H1 (cell line): ENCODE measurements at regions not wholly inside any gene's neighbourhood (a gene's known extent, or its start where the extent isn't known, plus 50 kb on each side); places are given as distances from the start of the nearest gene placed in this dataset.

Experiments
- CTCF ChIA-PET: fragments of 300-600 bp; sonication (Branson Sonifier 250); formaldehyde crosslinking; loops from one replicate; lab custom pipeline; 2021; ENCODE audit not compliant: partially characterized antibody; lab: Charles Lee
- POLR2A ChIA-PET: fragments of 300-600 bp; sonication (Branson Sonifier 250); formaldehyde crosslinking; loops from one replicate; lab custom pipeline; 2021; ENCODE audit warnings: inconsistent platforms; ENCODE audit not compliant: partially characterized antibody; lab: Charles Lee
- DNase-seq, 2 experiments: peaks; one replicate each; pipeline versions ENCODE4 v3.0.0 to v3.0.0-alpha.2; 2010 to 2022; ENCODE audit warnings: low spot score in 2 of 2, low read depth in 1 of 2, mixed read lengths in 1 of 2
- FAIRE-seq: peaks from 2 replicates; lab custom pipeline; 2011; peaks lifted over from hg19 to GRCh38; lab: Jason Lieb, UNC
- H2AFZ ChIP-seq: 2 replicates; pipeline ENCODE4 v1.8.1; 2012; ENCODE audit warnings: low read length, inconsistent platforms
- H2AK5ac ChIP-seq: 2 replicates; pipeline ENCODE4 v1.6.1; 2013; ENCODE audit warnings: low read depth, low read length
- H2BK120ac ChIP-seq: replicated peaks from 2 replicates; pipeline ENCODE3; 2013; ENCODE audit warnings: low read depth, low read length, inconsistent platforms
- H2BK12ac ChIP-seq: 2 replicates; pipeline ENCODE4 v1.6.1; 2013; ENCODE audit warnings: low read depth, low read length
- H2BK15ac ChIP-seq: 2 replicates; pipeline ENCODE4 v1.6.1; 2013; ENCODE audit warnings: low read length
- H2BK20ac ChIP-seq: 2 replicates; pipeline ENCODE4 v1.6.1; 2013; ENCODE audit warnings: low read length
- H2BK5ac ChIP-seq: 2 replicates; pipeline ENCODE4 v1.6.1; 2013; ENCODE audit warnings: low read depth, low read length
- H3K14ac ChIP-seq: 2 replicates; pipeline ENCODE4 v1.6.1; 2013; ENCODE audit warnings: inconsistent platforms; ENCODE audit not compliant: insufficient read length
- H3K18ac ChIP-seq: 2 replicates; pipeline ENCODE4 v1.6.1; 2013; ENCODE audit warnings: low read length; ENCODE audit errors: extremely low read depth
- H3K23ac ChIP-seq: 2 replicates; pipeline ENCODE4 v1.6.1; 2013; ENCODE audit warnings: inconsistent platforms; ENCODE audit not compliant: insufficient read length
- H3K23me2 ChIP-seq: 2 replicates; pipeline ENCODE4 v1.6.1; 2013; ENCODE audit warnings: low read depth, low read length
- H3K27ac ChIP-seq: 2 replicates; pipeline ENCODE4 v1.6.1; 2011; ENCODE audit warnings: low read depth, low read length, inconsistent platforms
- H3K27me3 ChIP-seq, 4 experiments: replicated peaks in 1 of 4; 1 replicate in 1 of 4; 2 replicates in 3 of 4; pipeline versions ENCODE4 v1.6.1 to v1.8.1; 2011 to 2013; ENCODE audit warnings: low read length in 3 of 4, mild to moderate bottlenecking in 3 of 4, inconsistent platforms in 2 of 4, mixed read lengths in 2 of 4, moderate library complexity in 1 of 4; ENCODE audit not compliant: control insufficient read depth in 3 of 4, insufficient read depth in 3 of 4; ENCODE audit errors: extremely low read depth in 1 of 4
- H3K36me3 ChIP-seq, 4 experiments: 2 replicates each; pipeline versions ENCODE4 v1.6.1 to v1.8.1; 2011 to 2013; ENCODE audit warnings: mild to moderate bottlenecking in 4 of 4, low read length in 3 of 4, moderate library complexity in 2 of 4, control low read depth in 1 of 4, inconsistent platforms in 1 of 4; ENCODE audit not compliant: insufficient read depth in 4 of 4, control insufficient read depth in 2 of 4
- H3K4ac ChIP-seq: replicated peaks from 2 replicates; pipeline ENCODE3; 2013; ENCODE audit warnings: low read length, low read depth, mixed read lengths, inconsistent platforms; ENCODE audit not compliant: insufficient read length
- H3K4me1 ChIP-seq, 4 experiments: replicated peaks in 1 of 4; 1 replicate in 1 of 4; 2 replicates in 3 of 4; pipeline versions ENCODE4 v1.6.1 to v1.8.1; 2011 to 2013; ENCODE audit warnings: low read length in 3 of 4, inconsistent platforms in 2 of 4, mixed read lengths in 1 of 4; ENCODE audit not compliant: insufficient read depth in 4 of 4, control insufficient read depth in 3 of 4
- H3K4me2 ChIP-seq, 2 experiments: 2 replicates each; pipeline versions ENCODE4 v1.6.1 to v1.8.1; 2011 to 2013; ENCODE audit warnings: low read depth in 2 of 2, low read length in 2 of 2, control low read depth in 1 of 2, inconsistent platforms in 1 of 2, mild to moderate bottlenecking in 1 of 2; ENCODE audit not compliant: insufficient read depth in 1 of 2
- H3K4me3 ChIP-seq, 4 experiments: fragments of 200-600, 300-600 bp in 1 of 4; sonication (generic), shearing (Covaris generic), sonication (Bioruptor Twin) in 1 of 4; 2 replicates each; pipeline versions ENCODE4 v1.5.1 to v1.8.1; 2011 to 2016; ENCODE audit warnings: low read length in 4 of 4, low read depth in 3 of 4, control low read depth in 2 of 4, inconsistent platforms in 2 of 4, mild to moderate bottlenecking in 2 of 4, mixed read lengths in 1 of 4, moderate library complexity in 1 of 4; ENCODE audit not compliant: insufficient read depth in 2 of 4; ENCODE audit errors: extremely low read depth in 1 of 4
- H3K56ac ChIP-seq: replicated peaks from 2 replicates; pipeline ENCODE3; 2013; ENCODE audit warnings: low read depth, mild to moderate bottlenecking, mixed read lengths, low read length, inconsistent platforms; ENCODE audit not compliant: insufficient read length
- H3K79me1 ChIP-seq: 2 replicates; pipeline ENCODE4 v1.6.1; 2013; ENCODE audit warnings: low read depth, low read length, control low read depth
- H3K79me2 ChIP-seq, 2 experiments: 2 replicates each; pipeline versions ENCODE4 v1.6.1 to v1.8.1; 2012 to 2013; ENCODE audit warnings: low read length in 2 of 2, mild to moderate bottlenecking in 2 of 2, inconsistent platforms in 1 of 2; ENCODE audit not compliant: insufficient read depth in 2 of 2, control insufficient read depth in 1 of 2
- H3K9ac ChIP-seq, 4 experiments: replicated peaks in 1 of 4; 1 replicate in 1 of 4; 2 replicates in 3 of 4; pipeline versions ENCODE4 v1.6.1 to v1.8.1; 2011 to 2013; ENCODE audit warnings: low read depth in 3 of 4, low read length in 3 of 4, control low read depth in 2 of 4, mild to moderate bottlenecking in 2 of 4, moderate library complexity in 2 of 4, inconsistent platforms in 1 of 4; ENCODE audit errors: extremely low read depth in 1 of 4
- H3K9me3 ChIP-seq, 2 experiments: 2 replicates each; pipeline versions ENCODE4 v1.6.1 to v1.8.1; 2012 to 2013; ENCODE audit warnings: mild to moderate bottlenecking in 2 of 2, moderate library complexity in 2 of 2, control low read depth in 1 of 2, inconsistent platforms in 1 of 2, low read depth in 1 of 2, low read length in 1 of 2, mixed read lengths in 1 of 2; ENCODE audit not compliant: insufficient read depth in 2 of 2
- H4K20me1 ChIP-seq, 2 experiments: replicated peaks in 1 of 2; 2 replicates each; pipeline versions ENCODE3 to v1.8.1; 2011 to 2013; ENCODE audit warnings: inconsistent platforms in 2 of 2, low read length in 2 of 2, mild to moderate bottlenecking in 1 of 2; ENCODE audit not compliant: insufficient read depth in 2 of 2, control insufficient read depth in 1 of 2
- H4K5ac ChIP-seq: 2 replicates; pipeline ENCODE4 v1.6.1; 2013; ENCODE audit warnings: low read length, low read depth, mixed read lengths, inconsistent platforms; ENCODE audit not compliant: insufficient read length
- H4K8ac ChIP-seq: 2 replicates; pipeline ENCODE4 v1.8.0; 2013; ENCODE audit warnings: mild to moderate bottlenecking, moderate library complexity, low read length, inconsistent platforms; ENCODE audit not compliant: insufficient read depth; ENCODE audit errors: extremely low read depth
- H4K91ac ChIP-seq: replicated peaks from 2 replicates; pipeline ENCODE3; 2013; ENCODE audit warnings: low read length, mixed read lengths, inconsistent platforms; ENCODE audit not compliant: insufficient read length
- FOSL1 ChIP-seq: IDR thresholded peaks from 2 replicates; pipeline ENCODE4 v1.6.1; 2011; ENCODE audit warnings: mild to moderate bottlenecking, low read depth, low read length, moderate library complexity; ENCODE audit not compliant: insufficient read depth
- KDM1A ChIP-seq: fragments of 200-600, 300-600 bp; sonication (generic); IDR thresholded peaks from 2 replicates; pipeline ENCODE4 v1.7.1; 2016; ENCODE audit warnings: mild to moderate bottlenecking, low read length, borderline replicate concordance
- NRF1 ChIP-seq: IDR thresholded peaks from 2 replicates; pipeline ENCODE4 v1.6.1; 2011; ENCODE audit warnings: mild to moderate bottlenecking, low read depth, low read length, improper control_type of control experiment
- SAP30 ChIP-seq: fragments of 300-600 bp; sonication (generic); IDR thresholded peaks from 2 replicates; pipeline ENCODE4 v1.7.1; 2012; ENCODE audit warnings: low read length, moderate library complexity, mild to moderate bottlenecking, inconsistent platforms; ENCODE audit not compliant: insufficient read depth, insufficient replicate concordance
- SP1 ChIP-seq: IDR thresholded peaks from 2 replicates; pipeline ENCODE4 v1.6.1; 2011; ENCODE audit warnings: low read depth, low read length
- TBP ChIP-seq: IDR thresholded peaks from 2 replicates; pipeline ENCODE4 v1.6.1; 2011; ENCODE audit warnings: low read depth, low read length, improper control_type of control experiment
- WGBS, 2 experiments: shearing (Covaris generic) in 1 of 2; methylation state at CpG; one replicate each; pipeline versions ENCODE4 v1.1.6 to v1.1.7; 2013 to 2015; ENCODE audit warnings: low lambda C conversion rate in 2 of 2, mixed read lengths in 2 of 2, inconsistent platforms in 1 of 2, low coverage in 1 of 2, missing lambda C conversion rate in 1 of 2; ENCODE audit not compliant: insufficient replicate concordance in 2 of 2, insufficient coverage in 1 of 2, insufficient read length in 1 of 2; ENCODE audit errors: extremely low coverage in 1 of 2, missing lambda C conversion rate in 1 of 2; 5-methylcytosine and 5-hydroxymethylcytosine counted together
- TF ChIP-seq, protein P1 (sequence below): IDR thresholded peaks from 2 replicates; pipeline ENCODE4 v1.6.1; 2012; ENCODE audit warnings: inconsistent platforms
- TF ChIP-seq, protein P2 (sequence below): IDR thresholded peaks from 2 replicates; pipeline ENCODE4 v1.6.1; 2011; ENCODE audit warnings: low read depth, mild to moderate bottlenecking, low read length; ENCODE audit not compliant: insufficient read depth

DNA sequence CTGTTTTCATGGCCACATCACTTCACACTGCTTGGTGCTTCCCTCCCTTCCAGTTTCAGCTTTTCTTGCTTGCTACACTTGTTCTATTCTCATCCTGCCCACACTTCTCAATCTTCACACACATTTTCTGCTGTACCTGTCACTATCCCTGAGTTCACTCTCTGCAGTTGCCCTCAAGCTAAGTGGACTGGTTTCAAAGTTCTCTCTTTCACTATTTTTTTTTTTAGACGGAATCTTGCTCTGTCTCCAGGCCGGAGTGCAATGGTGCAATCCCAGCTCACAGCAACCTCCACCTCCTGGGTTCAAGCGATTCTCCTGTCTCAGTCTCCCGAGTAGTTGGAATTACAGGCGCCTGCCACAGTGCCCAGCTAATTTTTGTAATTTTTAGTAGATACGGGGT, 130.6 kb upstream of the FAM83B start:
- no peak overlapping the region for H3K27ac ChIP-seq
- no peak overlapping the region for H3K9ac ChIP-seq
- no peak overlapping the region for H4K8ac ChIP-seq
- H3K23me2 ChIP-seq = no peaks in the 10 kb centered on the region
- H3K79me1 ChIP-seq = no peaks in the 10 kb centered on the region
- no peak overlapping the region for H3K14ac ChIP-seq
- no peak overlapping the region for H3K4ac ChIP-seq
- H4K91ac ChIP-seq = no peak overlapping the region
- H2BK20ac ChIP-seq = no peak overlapping the region
- 93% methylated on average over 6 of the region's 6 CpGs; no CpG with 5 or more reads in 1 of the 2 experiments for WGBS, 2 experiments
- no peaks in the 10 kb centered on the region for H3K79me2 ChIP-seq
- H2AFZ ChIP-seq = no peak overlapping the region
- no peaks in the 10 kb centered on the region for H3K27me3 ChIP-seq
- ChIA-PET POLR2A (no interaction called here), CTCF (interaction anchor here (0.6 to 5.0 kb wide), 12 partner anchors 8 to 1830 kb away, joined by 3 to 54 read pairs (median 4); no protein-coding TSS in a partner anchor)
- no peak overlapping the region for H3K56ac ChIP-seq
- no peak for FAIRE-seq
- no peak overlapping the region for H3K4me3 ChIP-seq
- no peaks in the 10 kb centered on the region for H3K4me1 ChIP-seq
- no peak overlapping the region for H2BK120ac ChIP-seq
- no peak overlapping the region for H2BK5ac ChIP-seq
- H3K9me3 ChIP-seq = no peaks in the 10 kb centered on the region
- no peaks in the 10 kb centered on the region for H4K20me1 ChIP-seq
- H2BK15ac ChIP-seq = no peak overlapping the region
- no peak overlapping the region for H3K23ac ChIP-seq
- DNase-seq = no peak
- H2AK5ac ChIP-seq = no peak overlapping the region
- H4K5ac ChIP-seq = no peak overlapping the region
- no peak overlapping the region for H3K18ac ChIP-seq
- H2BK12ac ChIP-seq = no peak overlapping the region
- no peak overlapping the region for H3K4me2 ChIP-seq
- H3K36me3 ChIP-seq = no peaks in the 10 kb centered on the region
- TF ChIP-seq SAP30 = no peak
- no peak for TF ChIP-seq TBP
- TF ChIP-seq FOSL1 = no peak
- TF ChIP-seq KDM1A = no peak
- no peak for TF ChIP-seq SP1
- TF ChIP-seq, protein P1, sequence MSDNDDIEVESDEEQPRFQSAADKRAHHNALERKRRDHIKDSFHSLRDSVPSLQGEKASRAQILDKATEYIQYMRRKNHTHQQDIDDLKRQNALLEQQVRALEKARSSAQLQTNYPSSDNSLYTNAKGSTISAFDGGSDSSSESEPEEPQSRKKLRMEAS = no peak
- no peak for TF ChIP-seq NRF1
- TF ChIP-seq, protein P2, sequence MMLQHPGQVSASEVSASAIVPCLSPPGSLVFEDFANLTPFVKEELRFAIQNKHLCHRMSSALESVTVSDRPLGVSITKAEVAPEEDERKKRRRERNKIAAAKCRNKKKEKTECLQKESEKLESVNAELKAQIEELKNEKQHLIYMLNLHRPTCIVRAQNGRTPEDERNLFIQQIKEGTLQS = no peak
